ENCODE measurements at regions not wholly inside any gene's neighbourhood (a gene's known extent, or its start where the extent isn't known, plus 50 kb on each side); places are given as distances from the start of the nearest gene placed in this dataset.

GRCh38 chr6:109308018-109308492 lies 74.2 kb downstream of the CD164 start:
- peak in 2 of 3 donors; percentile 41 to 69 for TF ChIP-seq POLR2AphosphoS5 (IDR thresholded peaks at IDR 0.05)
- TF ChIP-seq CTCF (IDR thresholded peaks at IDR 0.05), result no peak
- no peak for TF ChIP-seq POLR2A (IDR thresholded peaks at IDR 0.05)
- peak; percentile 65 to 71 for DNase-seq
- no peaks in the 10 kb centered on the region for H3K9me3 ChIP-seq
- no peak overlapping the region for H3K27ac ChIP-seq
- 46 to 59% (median 52%) methylated on average over 5 of the region's 5 CpGs for WGBS, 5 donors
- intact Hi-C loops (cut with DNase I; ENCODE audit: low total_unique reads), result no loop called here
- no peaks in the 10 kb centered on the region for H3K36me3 ChIP-seq
- no peaks in the 10 kb centered on the region for H3K27me3 ChIP-seq
- peaks cover 0 to 20% (median 10%) of the 10 kb centered on the region in 4 donors for H3K4me1 ChIP-seq
- H3K4me3 ChIP-seq, result no peak overlapping the region

GRCh38 chr6:109306733-109307132 lies 75.5 kb downstream of the CD164 start:
- Histone ChIP-seq H3K9me3 (no peaks in the 10 kb centered on the region), H3K27me3 (no peaks in the 10 kb centered on the region), H3K4me3 (no peak overlapping the region), H3K27ac (no peak overlapping the region), H3K4me1 (peaks cover 0 to 21% (median 10%) of the 10 kb centered on the region in 4 donors), H3K36me3 (no peaks in the 10 kb centered on the region)
- TF ChIP-seq CTCF (IDR thresholded peaks at IDR 0.05) (no peak), EP300 (IDR thresholded peaks at IDR 0.05) (no peak), POLR2AphosphoS5 (IDR thresholded peaks at IDR 0.05) (no peak), POLR2A (IDR thresholded peaks at IDR 0.05) (no peak)
- 87 to 100% (median 96%) methylated on average over 2 of the region's 2 CpGs for WGBS, 5 donors
- intact Hi-C loops (cut with DNase I; ENCODE audit: low total_unique reads), result no loop called here
- no peak for DNase-seq

GRCh38 chr6:109305028-109305427 lies 77.2 kb downstream of the CD164 start:
- Histone ChIP-seq H3K36me3 (no peaks in the 10 kb centered on the region), H3K9me3 (no peaks in the 10 kb centered on the region), H3K27ac (no peak overlapping the region), H3K4me3 (no peak overlapping the region), H3K4me1 (peaks cover 3 to 38% (median 19%) of the 10 kb centered on the region in 4 donors), H3K27me3 (no peaks in the 10 kb centered on the region)
- intact Hi-C loops (cut with DNase I; ENCODE audit: low total_unique reads), result no loop called here
- DNase-seq, result no peak
- no peak for TF ChIP-seq POLR2AphosphoS5 (IDR thresholded peaks at IDR 0.05)
- no peak for TF ChIP-seq EP300 (IDR thresholded peaks at IDR 0.05)
- TF ChIP-seq CTCF (IDR thresholded peaks at IDR 0.05), result no peak
- no peak for TF ChIP-seq POLR2A (IDR thresholded peaks at IDR 0.05)

- DNase-seq, result no peak
- Histone ChIP-seq H3K4me1 (peaks cover 6 to 43% (median 23%) of the 10 kb centered on the region in 4 donors), H3K4me3 (no peak overlapping the region), H3K27me3 (no peaks in the 10 kb centered on the region), H3K27ac (peak overlapping the region in 3 of 5 donors; percentile 1 to 40 (median 24)), H3K9me3 (no peaks in the 10 kb centered on the region), H3K36me3 (no peaks in the 10 kb centered on the region)
- intact Hi-C loops (cut with DNase I; ENCODE audit: low total_unique reads), result no loop called here
- TF ChIP-seq POLR2AphosphoS5 (IDR thresholded peaks at IDR 0.05) (no peak), POLR2A (IDR thresholded peaks at IDR 0.05) (no peak)
- WGBS, 5 donors, result 14 to 30% (median 26%) methylated on average over 3 of the region's 3 CpGs
These were observed 77.8 kb downstream of the CD164 start for GRCh38 chr6:109304284-109305015.
